Endodermal cell (in vitro differentiated cells): ENCODE measurements at regions not wholly inside any gene's neighbourhood (a gene's known extent, or its start where the extent isn't known, plus 50 kb on each side); places are given as distances from the start of the nearest gene placed in this dataset.

Experiments used
- DNase-seq: peaks from one replicate; pipeline ENCODE4 v3.0.0-alpha.2; 2017
- H3K27ac ChIP-seq: 2 replicates; pipeline ENCODE4 v1.5.1; 2013; ENCODE audit warnings: mild to moderate bottlenecking, low read depth, low read length, moderate library complexity
- H3K27me3 ChIP-seq: 2 replicates; pipeline ENCODE4 v1.6.1; 2013; ENCODE audit warnings: mild to moderate bottlenecking, low read length, moderate library complexity; ENCODE audit not compliant: insufficient read depth, control insufficient read depth, poor library complexity, severe bottlenecking
- H3K36me3 ChIP-seq: 2 replicates; pipeline ENCODE4 v1.7.0; 2013; ENCODE audit warnings: mild to moderate bottlenecking, low read length, moderate library complexity; ENCODE audit not compliant: control insufficient read depth, insufficient read depth
- H3K4me1 ChIP-seq: one replicate; pipeline ENCODE4 v1.7.0; 2013; ENCODE audit warnings: low read length; ENCODE audit not compliant: control insufficient read depth, insufficient read depth
- H3K4me3 ChIP-seq: 2 replicates; pipeline ENCODE4 v1.5.1; 2013; ENCODE audit warnings: mild to moderate bottlenecking, low read length, moderate library complexity
- H3K9ac ChIP-seq: 2 replicates; pipeline ENCODE4 v1.6.1; 2013; ENCODE audit warnings: mild to moderate bottlenecking, low read length, moderate library complexity; ENCODE audit not compliant: poor library complexity, severe bottlenecking; ENCODE audit errors: extremely low read depth
- H3K9me3 ChIP-seq: 2 replicates; pipeline ENCODE4 v1.6.1; 2013; ENCODE audit warnings: mild to moderate bottlenecking, low read length, moderate library complexity; ENCODE audit not compliant: control insufficient read depth
- H3K27ac Mint-ChIP-seq: 2 replicates; pipeline ENCODE4 v1.8.0; 2020; ENCODE audit warnings: mixed read lengths
- H3K27me3 Mint-ChIP-seq: 2 replicates; pipeline ENCODE4 v1.8.0; 2021; ENCODE audit warnings: mild to moderate bottlenecking, mixed read lengths; ENCODE audit not compliant: insufficient read depth
- H3K36me3 Mint-ChIP-seq: 2 replicates; pipeline ENCODE4 v1.8.0; 2020; ENCODE audit warnings: low read depth, mixed read lengths
- H3K4me1 Mint-ChIP-seq: 2 replicates; pipeline ENCODE4 v1.8.0; 2020; ENCODE audit warnings: mixed read lengths
- H3K4me3 Mint-ChIP-seq: 2 replicates; pipeline ENCODE4 v1.8.0; 2020; ENCODE audit warnings: mild to moderate bottlenecking, moderate library complexity, mixed read lengths
- H3K9me3 Mint-ChIP-seq: 2 replicates; pipeline ENCODE4 v1.8.0; 2020; ENCODE audit warnings: mild to moderate bottlenecking, mixed read lengths
- WGBS, 2 experiments: methylation state at CpG; one replicate each; pipeline versions ENCODE4 v1.1.5 to v1.1.7; 2013; ENCODE audit warnings: missing lambda C conversion rate in 2 of 2, mixed read lengths in 1 of 2; ENCODE audit not compliant: insufficient coverage in 1 of 2, insufficient read length in 1 of 2; 5-methylcytosine and 5-hydroxymethylcytosine counted together
- TF ChIP-seq, protein P1 (sequence below): fragments of 200-600 bp; sonication (generic); conservative IDR thresholded peaks from 2 replicates; pipeline ENCODE4 v1.5.0; 2021; ENCODE audit warnings: antibody characterized with exemption, mild to moderate bottlenecking

- Mint-ChIP-seq H3K27me3 (peaks cover 5% of the 10 kb centered on the region), H3K9me3 (peaks cover 14% of the 10 kb centered on the region), H3K4me3 (no peak overlapping the region), H3K27ac (no peak overlapping the region), H3K4me1 (peaks cover 7% of the 10 kb centered on the region), H3K36me3 (no peaks in the 10 kb centered on the region)
- Histone ChIP-seq H3K36me3 (no peaks in the 10 kb centered on the region), H3K9me3 (peaks cover 5% of the 10 kb centered on the region), H3K27me3 (no peaks in the 10 kb centered on the region), H3K4me3 (no peak overlapping the region), H3K9ac (no peak overlapping the region), H3K4me1 (no peaks in the 10 kb centered on the region), H3K27ac (no peak overlapping the region)
- no peak for DNase-seq
- TF ChIP-seq, protein P1, sequence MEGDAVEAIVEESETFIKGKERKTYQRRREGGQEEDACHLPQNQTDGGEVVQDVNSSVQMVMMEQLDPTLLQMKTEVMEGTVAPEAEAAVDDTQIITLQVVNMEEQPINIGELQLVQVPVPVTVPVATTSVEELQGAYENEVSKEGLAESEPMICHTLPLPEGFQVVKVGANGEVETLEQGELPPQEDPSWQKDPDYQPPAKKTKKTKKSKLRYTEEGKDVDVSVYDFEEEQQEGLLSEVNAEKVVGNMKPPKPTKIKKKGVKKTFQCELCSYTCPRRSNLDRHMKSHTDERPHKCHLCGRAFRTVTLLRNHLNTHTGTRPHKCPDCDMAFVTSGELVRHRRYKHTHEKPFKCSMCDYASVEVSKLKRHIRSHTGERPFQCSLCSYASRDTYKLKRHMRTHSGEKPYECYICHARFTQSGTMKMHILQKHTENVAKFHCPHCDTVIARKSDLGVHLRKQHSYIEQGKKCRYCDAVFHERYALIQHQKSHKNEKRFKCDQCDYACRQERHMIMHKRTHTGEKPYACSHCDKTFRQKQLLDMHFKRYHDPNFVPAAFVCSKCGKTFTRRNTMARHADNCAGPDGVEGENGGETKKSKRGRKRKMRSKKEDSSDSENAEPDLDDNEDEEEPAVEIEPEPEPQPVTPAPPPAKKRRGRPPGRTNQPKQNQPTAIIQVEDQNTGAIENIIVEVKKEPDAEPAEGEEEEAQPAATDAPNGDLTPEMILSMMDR = no peak
These were observed 199.7 kb downstream of the ETAA1 start for GRCh38 chr2:67596871-67597270.

GRCh38 chr2:67599561-67599960 is 202.4 kb downstream of the ETAA1 start:
- TF ChIP-seq, protein P1 = no peak
- Histone ChIP-seq H3K4me3 (no peak overlapping the region), H3K27ac (no peak overlapping the region), H3K9ac (no peak overlapping the region), H3K36me3 (no peaks in the 10 kb centered on the region), H3K4me1 (no peaks in the 10 kb centered on the region), H3K27me3 (no peaks in the 10 kb centered on the region), H3K9me3 (peaks cover 1% of the 10 kb centered on the region)
- no peak for DNase-seq
- H3K27me3 Mint-ChIP-seq = peaks cover 6% of the 10 kb centered on the region
- H3K36me3 Mint-ChIP-seq = no peaks in the 10 kb centered on the region
- H3K27ac Mint-ChIP-seq = no peak overlapping the region
- peaks cover 13% of the 10 kb centered on the region for H3K4me1 Mint-ChIP-seq
- peaks cover 2% of the 10 kb centered on the region for H3K9me3 Mint-ChIP-seq
- H3K4me3 Mint-ChIP-seq = no peak overlapping the region

GRCh38 chr2:67600222-67600871 is 203.2 kb downstream of the ETAA1 start:
- TF ChIP-seq, protein P1 = no peak
- peaks cover 13% of the 10 kb centered on the region for H3K4me1 Mint-ChIP-seq
- 85 to 95% methylated on average over 6 to 10 of the region's 10 CpGs for WGBS, 2 experiments
- no peak overlapping the region for H3K4me3 ChIP-seq
- H3K9ac ChIP-seq = no peak overlapping the region
- no peak overlapping the region for H3K4me3 Mint-ChIP-seq
- H3K27me3 Mint-ChIP-seq = peaks cover 6% of the 10 kb centered on the region
- no peaks in the 10 kb centered on the region for H3K27me3 ChIP-seq
- H3K4me1 ChIP-seq = no peaks in the 10 kb centered on the region
- H3K9me3 ChIP-seq = no peaks in the 10 kb centered on the region
- no peaks in the 10 kb centered on the region for H3K36me3 ChIP-seq
- H3K27ac Mint-ChIP-seq = no peak overlapping the region
- DNase-seq = peak; percentile 84
- no peak overlapping the region for H3K27ac ChIP-seq
- no peaks in the 10 kb centered on the region for H3K36me3 Mint-ChIP-seq
- no peaks in the 10 kb centered on the region for H3K9me3 Mint-ChIP-seq
